Fibroblast of villous mesenchyme (primary cell): ENCODE measurements at regions not wholly inside any gene's neighbourhood (a gene's known extent, or its start where the extent isn't known, plus 50 kb on each side); places are given as distances from the start of the nearest gene placed in this dataset.

ENCODE experiments used
- DNase-seq: peaks from one replicate; pipeline ENCODE4 v3.0.0-alpha.2; 2010; ENCODE audit warnings: low read depth
- H3K4me3 ChIP-seq: 2 replicates; pipeline ENCODE4 v1.5.1; 2011; ENCODE audit warnings: low read depth, mild to moderate bottlenecking, low read length
- CTCF ChIP-seq: IDR thresholded peaks from 2 replicates; pipeline ENCODE4 v1.5.1; 2012; ENCODE audit warnings: low read depth, mild to moderate bottlenecking, low read length; ENCODE audit not compliant: insufficient read depth

DNA sequence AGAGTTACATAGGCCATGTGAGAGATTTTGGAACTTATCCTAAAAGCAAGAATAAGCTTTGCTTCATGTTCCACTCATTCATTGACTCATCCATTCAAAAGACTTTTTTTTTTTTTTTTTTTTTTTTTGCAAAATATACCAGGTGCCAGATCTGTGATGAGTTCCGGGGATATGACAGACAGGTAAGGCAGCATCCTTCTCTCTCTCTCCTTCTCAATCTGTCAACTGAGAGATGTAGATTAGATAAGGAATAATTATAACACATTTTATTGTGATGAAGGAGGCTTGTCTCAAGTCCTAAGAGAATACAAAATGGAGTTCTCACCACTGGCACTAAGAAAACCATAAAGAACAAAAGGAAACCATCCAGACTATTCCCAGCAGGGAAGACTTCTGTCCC, 190.2 kb upstream of the CPEB2 start:
- no peak overlapping the region for H3K4me3 ChIP-seq
- DNase-seq = no peak
- no peak for TF ChIP-seq CTCF

GRCh38 chr4:14816623-14817261, 185.5 kb upstream of the CPEB2 start:
- H3K4me3 ChIP-seq = no peak overlapping the region
- DNase-seq = no peak
- no peak for TF ChIP-seq CTCF

DNA sequence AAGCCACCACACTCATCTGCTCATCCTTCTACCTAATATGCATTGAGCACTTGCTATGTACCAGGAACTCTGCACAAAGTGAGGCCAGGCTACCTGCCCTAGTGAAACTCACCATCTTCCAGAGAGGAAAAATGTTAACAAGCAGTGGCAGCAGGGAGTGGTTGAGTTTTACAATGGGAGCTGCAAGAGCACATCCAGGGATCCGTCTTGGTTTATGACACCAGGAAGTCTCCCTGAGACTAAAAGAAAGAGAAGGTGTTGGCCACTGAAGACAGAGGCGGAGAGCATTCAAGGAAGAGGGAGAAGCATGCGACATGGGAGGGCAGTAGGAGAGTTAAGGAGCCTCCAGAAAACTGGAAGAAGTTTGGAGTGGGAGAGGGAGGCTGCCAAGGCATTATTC, 178.1 kb upstream of the CPEB2 start:
- TF ChIP-seq CTCF = no peak
- DNase-seq = no peak

GRCh38 chr4:14827111-14827510, 175.2 kb upstream of the CPEB2 start:
- no peak overlapping the region for H3K4me3 ChIP-seq
- TF ChIP-seq CTCF = no peak
- DNase-seq = peak; percentile 1

More for the DNA sequence above, 178.1 kb upstream of the CPEB2 start:
- no peak overlapping the region for H3K4me3 ChIP-seq

GRCh38 chr4:14829795-14830194, 172.5 kb upstream of the CPEB2 start:
- TF ChIP-seq CTCF = no peak
- DNase-seq = no peak

GRCh38 chr4:14831416-14831815, 170.9 kb upstream of the CPEB2 start:
- no peak for DNase-seq

More at GRCh38 chr4:14829795-14830194, 172.5 kb upstream of the CPEB2 start:
- H3K4me3 ChIP-seq = no peak overlapping the region

More at GRCh38 chr4:14831416-14831815, 170.9 kb upstream of the CPEB2 start:
- TF ChIP-seq CTCF = no peak
- no peak overlapping the region for H3K4me3 ChIP-seq
